NCI-H2107 treated with DMSO at 0.1 percent for 48 hours (cell line): ENCODE measurements at regions not wholly inside any gene's neighbourhood (a gene's known extent, or its start where the extent isn't known, plus 50 kb on each side); places are given as distances from the start of the nearest gene placed in this dataset.
"Not testable (repeated sequence)": the region's sequence is repeated elsewhere in the genome, so short reads cannot be mapped to it uniquely, and the experiment has no call there.

ENCODE experiments used
- DNase-seq: peaks from one replicate; lab custom pipeline; 2025; ENCODE audit not compliant: unreplicated experiment; lab: John Stamatoyannopoulos, UW

- DNase-seq = no peak
Observed at GRCh38 chr13:89407357-89407756, 1736.2 kb downstream of the SLITRK5 start.

GRCh38 chr13:89432997-89433396, 1761.8 kb downstream of the SLITRK5 start:
- DNase-seq = no peak

- not testable (repeated sequence) for DNase-seq
Observed at GRCh38 chr13:89434624-89435023, 1763.5 kb downstream of the SLITRK5 start.

GRCh38 chr13:89454681-89455080, 1783.5 kb downstream of the SLITRK5 start:
- no peak for DNase-seq

- DNase-seq = no peak
Observed at GRCh38 chr13:89455225-89455624, 1784.1 kb downstream of the SLITRK5 start.

GRCh38 chr13:89455741-89456140, 1784.6 kb downstream of the SLITRK5 start:
- no peak for DNase-seq

- DNase-seq = no peak
Observed at GRCh38 chr13:89457977-89458376, 1786.8 kb downstream of the SLITRK5 start.

GRCh38 chr13:89458456-89458855, 1787.3 kb downstream of the SLITRK5 start:
- no peak for DNase-seq

GRCh38 chr13:89460895-89461294, 1789.7 kb downstream of the SLITRK5 start:
- DNase-seq = not testable (repeated sequence)

- DNase-seq = no peak
Observed at GRCh38 chr13:89465366-89465765, 1794.2 kb downstream of the SLITRK5 start.

- no peak for DNase-seq
Observed at GRCh38 chr13:89468081-89468480, 1796.9 kb downstream of the SLITRK5 start.

GRCh38 chr13:89470901-89471300, 1799.7 kb downstream of the SLITRK5 start:
- DNase-seq = no peak

GRCh38 chr13:89474432-89474831, 1803.3 kb downstream of the SLITRK5 start:
- DNase-seq = no peak

GRCh38 chr13:89486065-89486464, 1814.9 kb downstream of the SLITRK5 start:
- DNase-seq = no peak

GRCh38 chr13:89486709-89487108, 1815.5 kb downstream of the SLITRK5 start:
- no peak for DNase-seq

- DNase-seq = no peak
Observed at GRCh38 chr13:89490661-89491060, 1819.5 kb downstream of the SLITRK5 start.

- no peak for DNase-seq
Observed at GRCh38 chr13:89496478-89496877, 1825.3 kb downstream of the SLITRK5 start.

GRCh38 chr13:89497658-89498057, 1826.5 kb downstream of the SLITRK5 start:
- DNase-seq = no peak

- no peak for DNase-seq
Observed at GRCh38 chr13:89502286-89502685, 1831.1 kb downstream of the SLITRK5 start.

GRCh38 chr13:89514534-89515312, 1832.8 kb upstream of the MIR17HG start:
- no peak for DNase-seq

- DNase-seq = no peak
Observed at GRCh38 chr13:89515948-89516347, 1831.5 kb upstream of the MIR17HG start.

GRCh38 chr13:89518289-89519077, 1829.0 kb upstream of the MIR17HG start:
- DNase-seq = no peak
